ENCODE measurements at regions not wholly inside any gene's neighbourhood (a gene's known extent, or its start where the extent isn't known, plus 50 kb on each side); places are given as distances from the start of the nearest gene placed in this dataset.

- no peaks in the 10 kb centered on the region for H3K27me3 ChIP-seq (ENCODE audit: insufficient read depth, low read length)
- TF ChIP-seq CTCF (conservative IDR thresholded peaks at IDR 0.05), result no peak
- DNase-seq, result no peak
- no peak overlapping the region for H2AK5ac ChIP-seq (ENCODE audit: insufficient read length, low read length)
- Mint-ChIP-seq H3K27me3 (ENCODE audit: low read depth) (no peaks in the 10 kb centered on the region), H3K36me3 (ENCODE audit: insufficient read depth in 1 of 3, low read depth in 3 of 3) (peaks cover 0 to 4% (median 0%) of the 10 kb centered on the region in 3 experiments; a peak in 2 of 7 replicates), H3K4me3 (no peak overlapping the region), H3K27ac (no peak overlapping the region), H3K4me1 (peaks cover 5 to 8% of the 10 kb centered on the region in 2 experiments; a peak in 1 of 4 replicates), H3K9me3 (no peaks in the 10 kb centered on the region)
- H2AFZ ChIP-seq (ENCODE audit: low read length), result no peak overlapping the region
- no peak overlapping the region for H3K27ac ChIP-seq (ENCODE audit: insufficient read length, low read depth, low read length)
- no peak overlapping the region for H3K4ac ChIP-seq (ENCODE audit: low read depth, low read length)
- H2BK20ac ChIP-seq (ENCODE audit: low read depth, low read length, poor library complexity, severe bottlenecking), result no peak overlapping the region
- H2BK120ac ChIP-seq (ENCODE audit: low read depth, low read length, poor library complexity, severe bottlenecking), result no peak overlapping the region
- H3K9me3 ChIP-seq (ENCODE audit: control insufficient read depth, low read depth, low read length), result no peaks in the 10 kb centered on the region
- no peak overlapping the region for H2BK15ac ChIP-seq (ENCODE audit: low read depth, low read length)
- H3K14ac ChIP-seq (ENCODE audit: insufficient read depth, low read length), result no peak overlapping the region
- H3K79me1 ChIP-seq (ENCODE audit: insufficient read depth, low read depth, low read length, poor library complexity, severe bottlenecking), result no peaks in the 10 kb centered on the region
- H3K79me2 ChIP-seq (ENCODE audit: insufficient read depth, low read length), result no peaks in the 10 kb centered on the region
- H4K91ac ChIP-seq (ENCODE audit: insufficient read length, low read depth, low read length), result no peak overlapping the region
- H3K23ac ChIP-seq (ENCODE audit: insufficient read length, low read depth, low read length), result no peak overlapping the region
- WGBS (ENCODE audit: extremely low coverage, insufficient read length, low lambda C conversion rate), result no CpG with 5 or more reads among the region's 5 CpGs
- no peaks in the 10 kb centered on the region for H4K20me1 ChIP-seq (ENCODE audit: control insufficient read depth, insufficient read depth, insufficient read length)
- H3K4me2 ChIP-seq (ENCODE audit: insufficient read depth, insufficient read length, low read length), result no peak overlapping the region
- H3K56ac ChIP-seq (ENCODE audit: insufficient read length, low read depth, low read length), result no peak overlapping the region
- H3K4me1 ChIP-seq (ENCODE audit: insufficient read depth, low read length), result no peaks in the 10 kb centered on the region
- H4K8ac ChIP-seq (replicated peaks; ENCODE audit: insufficient read length, low read depth, low read length), result no peak overlapping the region
- no peaks in the 10 kb centered on the region for H3K23me2 ChIP-seq (ENCODE audit: insufficient read length, low read depth, low read length, poor library complexity, severe bottlenecking)
- H2BK12ac ChIP-seq (ENCODE audit: insufficient read length, low read depth, low read length), result no peak overlapping the region
- no peak overlapping the region for H4K5ac ChIP-seq (ENCODE audit: insufficient read length, low read depth, low read length)
- H3T11ph ChIP-seq (ENCODE audit: low read length), result no peak overlapping the region
- H3K9ac ChIP-seq (ENCODE audit: extremely low read depth, insufficient read length, low read length), result no peak overlapping the region
- H3K18ac ChIP-seq (ENCODE audit: insufficient read length, low read depth, low read length), result no peak overlapping the region
- H2BK5ac ChIP-seq (ENCODE audit: insufficient read length, low read length), result no peak overlapping the region
Measured at GRCh38 chr6:92362404-92362803, 1057.0 kb downstream of the EPHA7 start.

Measured in H9 (cell line).